Calu3 (cell line): ENCODE measurements at regions not wholly inside any gene's neighbourhood (a gene's known extent, or its start where the extent isn't known, plus 50 kb on each side); places are given as distances from the start of the nearest gene placed in this dataset.

Experiments
- BruUV-seq: library from RNA; stranded (reverse); fragments of 400-500 nt; replicated peaks from 2 replicates; lab custom pipeline; 2021; lab: Mats Ljungman, UMichigan
- CTCF ChIA-PET: fragments of 300-600 bp; sonication (Branson Sonifier 250); formaldehyde crosslinking; loops from one replicate; lab custom pipeline; 2022; ENCODE audit warnings: antibody characterized with exemption; lab: Charles Lee
- DNase-seq: peaks from one replicate; pipeline ENCODE4 v3.0.0; 2022
- H3K27ac Mint-ChIP-seq: one replicate; pipeline ENCODE4 v1.8.0; 2022; ENCODE audit warnings: mixed read lengths; ENCODE audit not compliant: unreplicated experiment
- H3K27me3 Mint-ChIP-seq: one replicate; pipeline ENCODE4 v1.8.0; 2022; ENCODE audit warnings: mixed read lengths; ENCODE audit not compliant: unreplicated experiment
- H3K36me3 Mint-ChIP-seq: one replicate; pipeline ENCODE4 v1.8.0; 2022; ENCODE audit warnings: mild to moderate bottlenecking, moderate library complexity, mixed read lengths; ENCODE audit not compliant: insufficient read depth, unreplicated experiment
- H3K4me1 Mint-ChIP-seq: one replicate; pipeline ENCODE4 v1.8.0; 2022; ENCODE audit warnings: mild to moderate bottlenecking, low read depth, mixed read lengths; ENCODE audit not compliant: unreplicated experiment
- H3K4me3 Mint-ChIP-seq: one replicate; pipeline ENCODE4 v1.8.0; 2022; ENCODE audit warnings: mild to moderate bottlenecking, low read depth, moderate library complexity, mixed read lengths; ENCODE audit not compliant: unreplicated experiment
- H3K9me3 Mint-ChIP-seq: one replicate; pipeline ENCODE4 v1.8.0; 2022; ENCODE audit warnings: low read depth, mixed read lengths; ENCODE audit not compliant: unreplicated experiment
- intact Hi-C: fragments of 100-400 bp; cut with micrococcal nuclease; formaldehyde crosslinking; loops from one replicate; pipeline ENCODE4 v1.10.0; 2022; ENCODE audit not compliant: unreplicated experiment
- TF ChIP-seq, protein P1 (sequence below): fragments of 200-600 bp; IDR thresholded peaks from one replicate; pipeline ENCODE4 v1.8.0; 2022; ENCODE audit warnings: antibody characterized with exemption; ENCODE audit not compliant: unreplicated experiment

GRCh38 chr18:76756531-76757253, 65.7 kb upstream of the ZNF236 start:
- H3K4me3 Mint-ChIP-seq: no peak overlapping the region
- CTCF ChIA-PET: no interaction called here
- TF ChIP-seq, protein P1, sequence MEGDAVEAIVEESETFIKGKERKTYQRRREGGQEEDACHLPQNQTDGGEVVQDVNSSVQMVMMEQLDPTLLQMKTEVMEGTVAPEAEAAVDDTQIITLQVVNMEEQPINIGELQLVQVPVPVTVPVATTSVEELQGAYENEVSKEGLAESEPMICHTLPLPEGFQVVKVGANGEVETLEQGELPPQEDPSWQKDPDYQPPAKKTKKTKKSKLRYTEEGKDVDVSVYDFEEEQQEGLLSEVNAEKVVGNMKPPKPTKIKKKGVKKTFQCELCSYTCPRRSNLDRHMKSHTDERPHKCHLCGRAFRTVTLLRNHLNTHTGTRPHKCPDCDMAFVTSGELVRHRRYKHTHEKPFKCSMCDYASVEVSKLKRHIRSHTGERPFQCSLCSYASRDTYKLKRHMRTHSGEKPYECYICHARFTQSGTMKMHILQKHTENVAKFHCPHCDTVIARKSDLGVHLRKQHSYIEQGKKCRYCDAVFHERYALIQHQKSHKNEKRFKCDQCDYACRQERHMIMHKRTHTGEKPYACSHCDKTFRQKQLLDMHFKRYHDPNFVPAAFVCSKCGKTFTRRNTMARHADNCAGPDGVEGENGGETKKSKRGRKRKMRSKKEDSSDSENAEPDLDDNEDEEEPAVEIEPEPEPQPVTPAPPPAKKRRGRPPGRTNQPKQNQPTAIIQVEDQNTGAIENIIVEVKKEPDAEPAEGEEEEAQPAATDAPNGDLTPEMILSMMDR: no peak
- DNase-seq: no peak
- no TSS peak for BruUV-seq
- no peak overlapping the region for H3K27ac Mint-ChIP-seq
- H3K36me3 Mint-ChIP-seq: no peaks in the 10 kb centered on the region
- no peaks in the 10 kb centered on the region for H3K9me3 Mint-ChIP-seq
- intact Hi-C loops: no loop called here
- H3K4me1 Mint-ChIP-seq: no peaks in the 10 kb centered on the region
- H3K27me3 Mint-ChIP-seq: peaks cover 6% of the 10 kb centered on the region

GRCh38 chr18:76754351-76754750, 68.0 kb upstream of the ZNF236 start:
- Mint-ChIP-seq H3K27ac (no peak overlapping the region), H3K4me1 (no peaks in the 10 kb centered on the region)
- no TSS peak for BruUV-seq

GRCh38 chr18:76752400-76752799, 70.0 kb upstream of the ZNF236 start:
- Mint-ChIP-seq H3K4me3 (no peak overlapping the region), H3K4me1 (no peaks in the 10 kb centered on the region), H3K9me3 (peaks cover 3% of the 10 kb centered on the region), H3K27ac (no peak overlapping the region), H3K36me3 (no peaks in the 10 kb centered on the region), H3K27me3 (no peaks in the 10 kb centered on the region)
- TF ChIP-seq, protein P1: no peak
- DNase-seq: no peak
- no TSS peak for BruUV-seq
- intact Hi-C loops: no loop called here
- CTCF ChIA-PET: no interaction called here

More at GRCh38 chr18:76754351-76754750, 68.0 kb upstream of the ZNF236 start:
- TF ChIP-seq, protein P1: no peak
- no peaks in the 10 kb centered on the region for H3K9me3 Mint-ChIP-seq
- no peaks in the 10 kb centered on the region for H3K36me3 Mint-ChIP-seq
- intact Hi-C loops: no loop called here
- CTCF ChIA-PET: interaction anchor here (0.7 kb wide), 1 partner anchor 32 kb away, joined by 3 read pairs; no protein-coding TSS in a partner anchor
- DNase-seq: no peak
- no peaks in the 10 kb centered on the region for H3K27me3 Mint-ChIP-seq
- no peak overlapping the region for H3K4me3 Mint-ChIP-seq

GRCh38 chr18:76750917-76751890, 71.2 kb upstream of the ZNF236 start:
- DNase-seq: no peak
- no TSS peak for BruUV-seq
- Mint-ChIP-seq H3K4me3 (no peak overlapping the region), H3K27ac (no peak overlapping the region), H3K4me1 (no peaks in the 10 kb centered on the region), H3K9me3 (peaks cover 3% of the 10 kb centered on the region), H3K36me3 (no peaks in the 10 kb centered on the region), H3K27me3 (no peaks in the 10 kb centered on the region)
- CTCF ChIA-PET: no interaction called here
- intact Hi-C loops: no loop called here
- TF ChIP-seq, protein P1: no peak
